ENCODE measurements at regions not wholly inside any gene's neighbourhood (a gene's known extent, or its start where the extent isn't known, plus 50 kb on each side); places are given as distances from the start of the nearest gene placed in this dataset.

GRCh38 chr16:25449802-25450201 is 192.2 kb upstream of the ZKSCAN2 start:
- TF ChIP-seq E2F1 (CRISPR knock-in tag; IDR thresholded peaks at IDR 0.05) = no peak
- TF ChIP-seq ATF6 (CRISPR knock-in tag; IDR thresholded peaks at IDR 0.05) = no peak
- TF ChIP-seq, protein P1, sequence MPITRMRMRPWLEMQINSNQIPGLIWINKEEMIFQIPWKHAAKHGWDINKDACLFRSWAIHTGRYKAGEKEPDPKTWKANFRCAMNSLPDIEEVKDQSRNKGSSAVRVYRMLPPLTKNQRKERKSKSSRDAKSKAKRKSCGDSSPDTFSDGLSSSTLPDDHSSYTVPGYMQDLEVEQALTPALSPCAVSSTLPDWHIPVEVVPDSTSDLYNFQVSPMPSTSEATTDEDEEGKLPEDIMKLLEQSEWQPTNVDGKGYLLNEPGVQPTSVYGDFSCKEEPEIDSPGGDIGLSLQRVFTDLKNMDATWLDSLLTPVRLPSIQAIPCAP (CRISPR knock-in tag; IDR thresholded peaks at IDR 0.05) = no peak
- TF ChIP-seq, protein P2, sequence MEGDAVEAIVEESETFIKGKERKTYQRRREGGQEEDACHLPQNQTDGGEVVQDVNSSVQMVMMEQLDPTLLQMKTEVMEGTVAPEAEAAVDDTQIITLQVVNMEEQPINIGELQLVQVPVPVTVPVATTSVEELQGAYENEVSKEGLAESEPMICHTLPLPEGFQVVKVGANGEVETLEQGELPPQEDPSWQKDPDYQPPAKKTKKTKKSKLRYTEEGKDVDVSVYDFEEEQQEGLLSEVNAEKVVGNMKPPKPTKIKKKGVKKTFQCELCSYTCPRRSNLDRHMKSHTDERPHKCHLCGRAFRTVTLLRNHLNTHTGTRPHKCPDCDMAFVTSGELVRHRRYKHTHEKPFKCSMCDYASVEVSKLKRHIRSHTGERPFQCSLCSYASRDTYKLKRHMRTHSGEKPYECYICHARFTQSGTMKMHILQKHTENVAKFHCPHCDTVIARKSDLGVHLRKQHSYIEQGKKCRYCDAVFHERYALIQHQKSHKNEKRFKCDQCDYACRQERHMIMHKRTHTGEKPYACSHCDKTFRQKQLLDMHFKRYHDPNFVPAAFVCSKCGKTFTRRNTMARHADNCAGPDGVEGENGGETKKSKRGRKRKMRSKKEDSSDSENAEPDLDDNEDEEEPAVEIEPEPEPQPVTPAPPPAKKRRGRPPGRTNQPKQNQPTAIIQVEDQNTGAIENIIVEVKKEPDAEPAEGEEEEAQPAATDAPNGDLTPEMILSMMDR (IDR thresholded peaks at IDR 0.05) = no peak

All from WTC11 (cell line).